ENCODE measurements at regions not wholly inside any gene's neighbourhood (a gene's known extent, or its start where the extent isn't known, plus 50 kb on each side); places are given as distances from the start of the nearest gene placed in this dataset.

DNA sequence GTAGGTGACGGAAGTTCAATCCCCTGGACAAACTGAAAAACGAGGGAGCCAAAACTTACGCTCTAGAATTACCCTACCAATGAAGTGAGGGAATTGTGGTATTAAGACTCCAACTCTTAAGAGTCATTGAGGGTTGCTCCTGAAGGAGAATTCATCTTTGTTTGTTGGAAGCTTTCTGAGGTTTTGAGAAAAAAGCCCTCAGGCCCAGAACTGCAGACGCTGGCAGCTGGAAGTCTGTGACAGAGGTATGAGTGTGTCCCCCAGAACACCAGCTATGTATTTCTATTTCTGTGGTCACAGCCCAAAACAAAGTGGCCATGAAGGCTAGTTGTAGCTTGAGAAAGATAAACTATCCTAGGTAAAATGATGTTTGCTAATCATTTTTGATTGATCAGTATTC lies 438.8 kb upstream of the B3GALT2 start:
- TF ChIP-seq, protein P1, sequence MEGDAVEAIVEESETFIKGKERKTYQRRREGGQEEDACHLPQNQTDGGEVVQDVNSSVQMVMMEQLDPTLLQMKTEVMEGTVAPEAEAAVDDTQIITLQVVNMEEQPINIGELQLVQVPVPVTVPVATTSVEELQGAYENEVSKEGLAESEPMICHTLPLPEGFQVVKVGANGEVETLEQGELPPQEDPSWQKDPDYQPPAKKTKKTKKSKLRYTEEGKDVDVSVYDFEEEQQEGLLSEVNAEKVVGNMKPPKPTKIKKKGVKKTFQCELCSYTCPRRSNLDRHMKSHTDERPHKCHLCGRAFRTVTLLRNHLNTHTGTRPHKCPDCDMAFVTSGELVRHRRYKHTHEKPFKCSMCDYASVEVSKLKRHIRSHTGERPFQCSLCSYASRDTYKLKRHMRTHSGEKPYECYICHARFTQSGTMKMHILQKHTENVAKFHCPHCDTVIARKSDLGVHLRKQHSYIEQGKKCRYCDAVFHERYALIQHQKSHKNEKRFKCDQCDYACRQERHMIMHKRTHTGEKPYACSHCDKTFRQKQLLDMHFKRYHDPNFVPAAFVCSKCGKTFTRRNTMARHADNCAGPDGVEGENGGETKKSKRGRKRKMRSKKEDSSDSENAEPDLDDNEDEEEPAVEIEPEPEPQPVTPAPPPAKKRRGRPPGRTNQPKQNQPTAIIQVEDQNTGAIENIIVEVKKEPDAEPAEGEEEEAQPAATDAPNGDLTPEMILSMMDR (IDR thresholded peaks at IDR 0.05) = no peak
- Histone ChIP-seq H3K27ac (no peak overlapping the region), H3K4me3 (no peak overlapping the region)
- DNase-seq (ENCODE audit: low spot score) = no peak

DNA sequence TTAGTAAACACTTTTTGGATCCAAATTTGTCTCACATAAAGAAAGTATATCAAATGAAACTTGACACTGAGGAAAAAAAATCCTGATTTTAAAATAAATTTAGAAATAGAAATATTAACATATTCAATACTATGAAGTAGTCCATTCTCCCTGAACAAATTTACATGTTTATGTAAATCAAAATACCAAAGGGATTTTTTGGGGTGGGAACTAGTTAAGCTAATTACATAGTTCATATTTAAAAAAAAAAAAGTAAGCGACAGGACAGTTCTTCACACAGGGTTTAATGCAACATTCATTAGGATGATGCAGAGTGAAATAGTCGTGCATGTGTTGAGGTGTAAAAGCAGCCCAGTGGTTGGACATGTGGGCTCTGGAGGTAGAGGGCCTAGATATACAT lies 433.5 kb upstream of the B3GALT2 start:
- Histone ChIP-seq H3K27ac (no peak overlapping the region), H3K4me3 (no peak overlapping the region)
- no peak for DNase-seq (ENCODE audit: low spot score)
- TF ChIP-seq, protein P1 (IDR thresholded peaks at IDR 0.05) = no peak

DNA sequence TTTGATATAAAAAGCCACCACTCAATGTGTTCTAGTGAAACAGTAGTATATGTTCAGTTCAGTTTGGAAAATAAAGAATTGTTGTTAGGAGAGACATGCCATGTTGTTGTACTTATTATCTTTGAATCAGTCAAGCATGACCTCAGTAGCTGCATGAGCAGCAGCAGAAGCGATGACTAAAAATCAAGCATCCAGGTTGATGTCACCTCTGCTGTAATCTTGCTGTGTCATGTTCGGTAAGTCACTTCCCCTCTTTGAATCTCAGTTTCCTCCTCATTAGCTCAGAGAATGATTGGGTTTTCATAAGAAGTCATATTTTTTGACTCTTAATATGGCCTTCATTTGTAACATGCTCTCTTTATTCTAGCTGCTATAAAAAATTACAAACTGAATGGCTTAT lies 428.4 kb upstream of the B3GALT2 start:
- TF ChIP-seq, protein P1 (IDR thresholded peaks at IDR 0.05) = no peak
- Histone ChIP-seq H3K27ac (no peak overlapping the region), H3K4me3 (no peak overlapping the region)
- no peak for DNase-seq (ENCODE audit: low spot score)

GRCh38 chr1:193614275-193614674 lies 427.9 kb upstream of the B3GALT2 start:
- H3K27ac ChIP-seq = no peak overlapping the region
- H3K4me3 ChIP-seq = no peak overlapping the region
- no peak for DNase-seq (ENCODE audit: low spot score)
- TF ChIP-seq, protein P1 (IDR thresholded peaks at IDR 0.05) = no peak

- TF ChIP-seq, protein P1 (IDR thresholded peaks at IDR 0.05) = no peak
- DNase-seq (ENCODE audit: low spot score) = no peak
- Histone ChIP-seq H3K4me3 (no peak overlapping the region), H3K27ac (no peak overlapping the region)
Observed at GRCh38 chr1:193613041-193613440, 426.6 kb upstream of the B3GALT2 start.

GRCh38 chr1:193609592-193609991 lies 423.2 kb upstream of the B3GALT2 start:
- TF ChIP-seq, protein P1 (IDR thresholded peaks at IDR 0.05) = no peak
- H3K27ac ChIP-seq = no peak overlapping the region
- H3K4me3 ChIP-seq = no peak overlapping the region
- DNase-seq (ENCODE audit: low spot score) = no peak

- no peak overlapping the region for H3K27ac ChIP-seq
- no peak for DNase-seq (ENCODE audit: low spot score)
- no peak overlapping the region for H3K4me3 ChIP-seq
- TF ChIP-seq, protein P1 (IDR thresholded peaks at IDR 0.05) = no peak
Observed at GRCh38 chr1:193607787-193608186, 421.4 kb upstream of the B3GALT2 start.
